Coronary artery (tissue), 2 donors: ENCODE measurements at regions not wholly inside any gene's neighbourhood (a gene's known extent, or its start where the extent isn't known, plus 50 kb on each side); places are given as distances from the start of the nearest gene placed in this dataset.

Experiments
- DNase-seq: peaks from one replicate; pipeline ENCODE4 v3.0.0-alpha.2; 2017; ENCODE audit warnings: low spot score
- H3K27ac ChIP-seq, 2 donors: fragments of 200-600 bp; sonication (generic); one replicate each; pipeline ENCODE4 v1.5.1; 2016 to 2019
- H3K4me3 ChIP-seq: fragments of 200-600 bp; sonication (generic); 2 replicates; pipeline ENCODE4 v1.5.1; 2016; ENCODE audit warnings: mild to moderate bottlenecking, moderate library complexity
- TF ChIP-seq, protein P1 (sequence below): fragments of 200-600 bp; sonication (generic); IDR thresholded peaks from one replicate; pipeline ENCODE4 v1.5.1; 2019; ENCODE audit warnings: antibody characterized with exemption

- DNase-seq, result no peak
- Histone ChIP-seq H3K27ac (no peak overlapping the region), H3K4me3 (no peak overlapping the region)
- TF ChIP-seq, protein P1, sequence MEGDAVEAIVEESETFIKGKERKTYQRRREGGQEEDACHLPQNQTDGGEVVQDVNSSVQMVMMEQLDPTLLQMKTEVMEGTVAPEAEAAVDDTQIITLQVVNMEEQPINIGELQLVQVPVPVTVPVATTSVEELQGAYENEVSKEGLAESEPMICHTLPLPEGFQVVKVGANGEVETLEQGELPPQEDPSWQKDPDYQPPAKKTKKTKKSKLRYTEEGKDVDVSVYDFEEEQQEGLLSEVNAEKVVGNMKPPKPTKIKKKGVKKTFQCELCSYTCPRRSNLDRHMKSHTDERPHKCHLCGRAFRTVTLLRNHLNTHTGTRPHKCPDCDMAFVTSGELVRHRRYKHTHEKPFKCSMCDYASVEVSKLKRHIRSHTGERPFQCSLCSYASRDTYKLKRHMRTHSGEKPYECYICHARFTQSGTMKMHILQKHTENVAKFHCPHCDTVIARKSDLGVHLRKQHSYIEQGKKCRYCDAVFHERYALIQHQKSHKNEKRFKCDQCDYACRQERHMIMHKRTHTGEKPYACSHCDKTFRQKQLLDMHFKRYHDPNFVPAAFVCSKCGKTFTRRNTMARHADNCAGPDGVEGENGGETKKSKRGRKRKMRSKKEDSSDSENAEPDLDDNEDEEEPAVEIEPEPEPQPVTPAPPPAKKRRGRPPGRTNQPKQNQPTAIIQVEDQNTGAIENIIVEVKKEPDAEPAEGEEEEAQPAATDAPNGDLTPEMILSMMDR, result no peak
These were observed 83.3 kb upstream of the ID4 start for GRCh38 chr6:19753826-19754225.

- DNase-seq, result no peak
- no peak overlapping the region for H3K4me3 ChIP-seq
- TF ChIP-seq, protein P1, result no peak
- no peak overlapping the region for H3K27ac ChIP-seq
These were observed 82.5 kb upstream of the ID4 start for GRCh38 chr6:19754686-19755085.

- no peak overlapping the region for H3K4me3 ChIP-seq
- no peak overlapping the region for H3K27ac ChIP-seq
- TF ChIP-seq, protein P1, result no peak
- no peak for DNase-seq
These were observed 82.0 kb upstream of the ID4 start for GRCh38 chr6:19755181-19755580.

- DNase-seq, result no peak
- no peak overlapping the region for H3K27ac ChIP-seq
- H3K4me3 ChIP-seq, result no peak overlapping the region
- TF ChIP-seq, protein P1, result no peak
These were observed 80.1 kb upstream of the ID4 start for GRCh38 chr6:19757036-19757435.

DNA sequence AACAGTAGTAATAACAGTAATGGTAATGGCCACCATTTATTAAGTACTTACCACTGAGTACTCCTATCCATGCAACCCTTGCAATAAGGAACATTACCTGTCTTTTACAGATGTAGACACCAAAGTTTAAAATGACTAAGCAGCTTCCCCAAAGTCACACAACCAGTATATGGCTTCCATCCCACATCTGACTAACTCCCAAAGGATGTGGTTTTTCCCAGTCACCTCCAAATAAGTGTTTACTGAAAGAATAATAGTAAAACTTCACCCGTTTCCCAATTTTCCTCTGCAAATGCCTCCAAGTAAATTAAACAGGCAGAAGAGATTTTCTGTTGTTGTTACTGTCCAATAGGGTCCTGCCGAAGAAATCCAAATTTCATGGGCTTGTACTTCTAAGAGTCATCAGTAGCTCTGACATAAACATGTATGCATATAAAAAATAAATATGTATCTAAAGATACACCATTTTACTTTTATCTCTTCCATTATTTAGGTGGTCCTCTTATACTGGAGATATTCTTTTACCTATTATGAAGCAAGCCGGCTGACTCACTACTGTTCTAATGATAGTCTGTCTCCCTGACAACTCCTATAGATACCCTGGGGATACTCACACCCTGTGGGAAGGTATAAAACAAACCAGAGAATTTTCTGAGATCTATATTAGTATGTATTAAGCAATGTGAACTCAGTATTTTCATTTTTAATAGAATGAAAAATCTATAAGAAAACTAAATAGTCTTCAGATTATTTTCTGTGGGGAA is 77.9 kb upstream of the ID4 start:
- DNase-seq, result no peak
- TF ChIP-seq, protein P1, result no peak
- no peak overlapping the region for H3K4me3 ChIP-seq
- peak overlapping the region in 1 of 2 donors; percentile 9 for H3K27ac ChIP-seq

- Histone ChIP-seq H3K4me3 (no peak overlapping the region), H3K27ac (no peak overlapping the region)
- TF ChIP-seq, protein P1, result no peak
- no peak for DNase-seq
These were observed 76.0 kb upstream of the ID4 start for GRCh38 chr6:19761121-19761520.

GRCh38 chr6:19771753-19772336 is 65.3 kb upstream of the ID4 start:
- no peak overlapping the region for H3K4me3 ChIP-seq
- H3K27ac ChIP-seq, result no peak overlapping the region
- TF ChIP-seq, protein P1, result no peak
- DNase-seq, result no peak
